PC-3 (cell line): ENCODE measurements at regions not wholly inside any gene's neighbourhood (a gene's known extent, or its start where the extent isn't known, plus 50 kb on each side); places are given as distances from the start of the nearest gene placed in this dataset.

Experiments used
- CTCF ChIP-seq: fragments of 300-600 bp; sonication (generic); conservative IDR thresholded peaks from 2 replicates; pipeline ENCODE4 v1.5.1; 2017; ENCODE audit warnings: antibody characterized with exemption, low read depth, mild to moderate bottlenecking, low read length
- EZH2 ChIP-seq: fragments of 300-600 bp; sonication (generic); IDR thresholded peaks from one replicate; pipeline ENCODE4 v1.6.1; 2017; ENCODE audit warnings: antibody characterized with exemption, mild to moderate bottlenecking, low read length; ENCODE audit not compliant: unreplicated experiment

DNA sequence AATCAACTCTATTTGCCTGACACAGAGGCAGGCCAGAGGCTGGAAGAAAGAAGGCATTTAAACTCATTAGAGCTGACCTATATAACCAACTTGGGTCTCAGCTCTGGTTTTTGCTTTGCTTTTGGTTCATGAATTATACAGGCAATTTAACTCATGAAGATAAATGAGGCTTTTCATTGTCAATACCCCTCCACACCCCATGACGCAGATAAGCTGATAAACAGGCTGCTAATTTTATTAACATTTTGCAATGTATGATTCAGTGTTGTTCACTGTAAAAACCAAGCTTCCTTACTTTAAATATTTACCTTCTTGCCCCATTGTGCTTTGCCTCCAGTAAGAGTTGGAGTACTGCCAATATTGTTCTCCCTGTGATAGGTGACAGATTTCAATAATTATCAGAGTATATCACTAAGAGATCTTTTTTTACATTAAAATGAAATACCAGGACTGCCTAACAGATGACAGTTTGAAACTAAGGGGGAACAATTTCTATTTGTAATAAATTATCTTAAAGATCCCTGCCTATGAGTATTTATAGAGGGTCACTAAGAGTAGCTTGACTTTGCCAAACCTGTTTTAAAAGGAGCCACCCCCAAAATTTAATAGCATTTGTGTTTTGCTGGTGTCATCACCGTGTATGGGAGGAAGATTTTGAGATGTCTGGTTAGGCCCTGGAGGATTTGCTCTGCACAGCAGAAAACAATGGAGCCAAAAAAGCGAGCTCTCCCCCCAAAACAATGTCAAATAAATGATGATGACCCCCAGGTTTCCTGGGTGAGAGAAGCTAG is 472.7 kb upstream of the NBEA start:
- TF ChIP-seq CTCF (no peak), EZH2 (no peak)
